ENCODE measurements at regions not wholly inside any gene's neighbourhood (a gene's known extent, or its start where the extent isn't known, plus 50 kb on each side); places are given as distances from the start of the nearest gene placed in this dataset.

DNA sequence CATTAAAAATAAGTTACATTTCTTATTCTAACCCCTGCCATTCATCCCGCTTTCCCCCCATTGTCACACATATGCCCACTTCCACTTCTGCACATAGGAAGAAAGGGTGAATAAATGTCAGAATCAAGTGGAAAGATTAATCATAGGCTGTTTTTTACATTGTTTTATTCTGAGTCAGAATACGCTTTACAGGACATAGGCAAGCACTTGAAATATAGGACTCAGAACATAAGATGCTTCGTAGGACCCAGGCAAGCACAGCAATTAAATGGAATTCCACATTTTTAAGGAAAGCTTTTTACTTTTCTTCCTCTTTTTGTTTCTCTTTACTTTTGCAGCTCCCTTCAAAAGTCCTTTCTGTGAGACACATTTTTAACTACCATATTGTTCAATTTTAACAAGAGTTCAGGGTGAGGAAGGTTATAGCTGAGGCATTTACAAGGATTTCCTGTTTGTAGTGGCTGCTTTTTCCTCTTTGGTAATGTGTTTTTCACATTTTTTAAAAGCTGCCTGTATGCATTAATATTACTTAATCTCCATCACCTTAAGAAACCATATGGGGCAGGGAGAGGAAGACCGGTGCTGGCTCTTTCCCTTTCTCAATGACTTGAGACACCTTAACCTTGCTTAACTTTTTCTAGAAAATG, 130.0 kb downstream of the TES start:
- TF ChIP-seq, protein P1, sequence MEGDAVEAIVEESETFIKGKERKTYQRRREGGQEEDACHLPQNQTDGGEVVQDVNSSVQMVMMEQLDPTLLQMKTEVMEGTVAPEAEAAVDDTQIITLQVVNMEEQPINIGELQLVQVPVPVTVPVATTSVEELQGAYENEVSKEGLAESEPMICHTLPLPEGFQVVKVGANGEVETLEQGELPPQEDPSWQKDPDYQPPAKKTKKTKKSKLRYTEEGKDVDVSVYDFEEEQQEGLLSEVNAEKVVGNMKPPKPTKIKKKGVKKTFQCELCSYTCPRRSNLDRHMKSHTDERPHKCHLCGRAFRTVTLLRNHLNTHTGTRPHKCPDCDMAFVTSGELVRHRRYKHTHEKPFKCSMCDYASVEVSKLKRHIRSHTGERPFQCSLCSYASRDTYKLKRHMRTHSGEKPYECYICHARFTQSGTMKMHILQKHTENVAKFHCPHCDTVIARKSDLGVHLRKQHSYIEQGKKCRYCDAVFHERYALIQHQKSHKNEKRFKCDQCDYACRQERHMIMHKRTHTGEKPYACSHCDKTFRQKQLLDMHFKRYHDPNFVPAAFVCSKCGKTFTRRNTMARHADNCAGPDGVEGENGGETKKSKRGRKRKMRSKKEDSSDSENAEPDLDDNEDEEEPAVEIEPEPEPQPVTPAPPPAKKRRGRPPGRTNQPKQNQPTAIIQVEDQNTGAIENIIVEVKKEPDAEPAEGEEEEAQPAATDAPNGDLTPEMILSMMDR (IDR thresholded peaks at IDR 0.05) = no peak
- no peak for TF ChIP-seq EP300 (IDR thresholded peaks at IDR 0.05)
- no peak for TF ChIP-seq POLR2A (IDR thresholded peaks at IDR 0.05)
